Ascending aorta (tissue), 2 donors: ENCODE measurements at regions not wholly inside any gene's neighbourhood (a gene's known extent, or its start where the extent isn't known, plus 50 kb on each side); places are given as distances from the start of the nearest gene placed in this dataset.

ENCODE experiments used
- DNase-seq, 2 donors: peaks; one replicate each; pipeline ENCODE4 v3.0.0-alpha.2; 2019; ENCODE audit warnings: low spot score in 2 of 2
- H3K27ac ChIP-seq, 2 donors: fragments of 200-600 bp; sonication (generic); one replicate each; pipeline ENCODE4 v1.5.1; 2016 to 2017; ENCODE audit warnings: mild to moderate bottlenecking in 1 of 2
- H3K27me3 ChIP-seq: fragments of 200-600 bp; sonication (generic); one replicate; pipeline ENCODE4 v1.5.1; 2017
- H3K36me3 ChIP-seq, 2 donors: fragments of 200-600 bp; sonication (generic); one replicate each; pipeline ENCODE4 v1.5.1; 2016
- H3K4me1 ChIP-seq, 2 donors: fragments of 200-600 bp; sonication (generic); one replicate each; pipeline ENCODE4 v1.5.1; 2016 to 2017; ENCODE audit warnings: mild to moderate bottlenecking in 1 of 2
- H3K4me3 ChIP-seq, 2 donors: fragments of 200-600 bp; sonication (generic); one replicate each; pipeline ENCODE4 v1.5.1; 2016 to 2017; ENCODE audit warnings: mild to moderate bottlenecking in 1 of 2
- H3K9me3 ChIP-seq, 2 donors: fragments of 200-600 bp; sonication (generic); one replicate each; pipeline ENCODE4 v1.5.1; 2016
- CTCF ChIP-seq, 3 experiments: fragments of 200-600 bp in 2 of 3; fragments of 450-650 bp in 1 of 3; sonication (generic) in 2 of 3; IDR thresholded peaks; one replicate each; pipeline ENCODE4 v1.5.1; 2016 to 2019; ENCODE audit warnings: antibody characterized with exemption in 3 of 3, mild to moderate bottlenecking in 1 of 3, moderate library complexity in 1 of 3
- intact Hi-C: fragments of 100-400 bp; cut with DNase I; formaldehyde crosslinking; loops from one replicate; pipeline ENCODE4 v1.15.1; 2023

- no peak for DNase-seq
- Histone ChIP-seq H3K36me3 (no peaks in the 10 kb centered on the region), H3K27ac (no peak overlapping the region), H3K9me3 (peaks cover 0 to 4% of the 10 kb centered on the region in 2 donors), H3K27me3 (no peaks in the 10 kb centered on the region), H3K4me3 (no peak overlapping the region), H3K4me1 (no peaks in the 10 kb centered on the region)
- TF ChIP-seq CTCF (IDR thresholded peaks at IDR 0.05): no peak
- intact Hi-C loops: no loop called here
Measured at GRCh38 chr1:34479731-34480130, 275.1 kb upstream of the GJB5 start.

GRCh38 chr1:34488080-34488708 lies 266.7 kb upstream of the GJB5 start:
- Histone ChIP-seq H3K36me3 (no peaks in the 10 kb centered on the region), H3K4me1 (no peaks in the 10 kb centered on the region), H3K27ac (no peak overlapping the region), H3K27me3 (no peaks in the 10 kb centered on the region), H3K4me3 (no peak overlapping the region), H3K9me3 (peaks cover 4 to 8% of the 10 kb centered on the region in 2 donors)
- DNase-seq: no peak
- no peak for TF ChIP-seq CTCF (IDR thresholded peaks at IDR 0.05)
- intact Hi-C loops: no loop called here

- Histone ChIP-seq H3K36me3 (no peaks in the 10 kb centered on the region), H3K9me3 (no peaks in the 10 kb centered on the region), H3K4me1 (no peaks in the 10 kb centered on the region), H3K4me3 (no peak overlapping the region), H3K27ac (no peak overlapping the region), H3K27me3 (no peaks in the 10 kb centered on the region)
- no peak for TF ChIP-seq CTCF (IDR thresholded peaks at IDR 0.05)
- no peak for DNase-seq
- intact Hi-C loops: no loop called here
Measured at GRCh38 chr1:34500451-34500850, 254.4 kb upstream of the GJB5 start.

DNA sequence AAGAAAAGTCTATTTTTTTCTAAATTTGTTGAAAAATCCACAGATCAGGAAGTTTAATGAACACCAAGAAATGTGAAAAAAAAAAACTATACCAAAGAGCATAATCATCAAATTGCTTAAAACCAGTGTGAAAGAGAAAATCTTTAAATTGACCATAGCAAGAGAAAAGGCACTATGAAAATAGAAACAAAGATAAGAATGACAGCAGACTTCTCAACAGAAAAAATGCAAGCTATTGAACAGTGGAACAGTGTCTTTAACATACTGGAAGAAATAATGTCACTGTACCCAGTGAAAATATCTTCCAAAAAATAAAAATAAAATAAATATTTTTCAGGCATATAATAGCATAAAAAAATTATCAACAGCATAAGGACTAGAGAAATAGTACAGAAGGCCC lies 243.0 kb upstream of the GJB5 start:
- Histone ChIP-seq H3K9me3 (peaks cover 0 to 17% of the 10 kb centered on the region in 2 donors), H3K27ac (no peak overlapping the region), H3K27me3 (no peaks in the 10 kb centered on the region), H3K36me3 (no peaks in the 10 kb centered on the region), H3K4me1 (no peaks in the 10 kb centered on the region), H3K4me3 (no peak overlapping the region)
- no peak for TF ChIP-seq CTCF (IDR thresholded peaks at IDR 0.05)
- intact Hi-C loops: no loop called here
- no peak for DNase-seq

DNA sequence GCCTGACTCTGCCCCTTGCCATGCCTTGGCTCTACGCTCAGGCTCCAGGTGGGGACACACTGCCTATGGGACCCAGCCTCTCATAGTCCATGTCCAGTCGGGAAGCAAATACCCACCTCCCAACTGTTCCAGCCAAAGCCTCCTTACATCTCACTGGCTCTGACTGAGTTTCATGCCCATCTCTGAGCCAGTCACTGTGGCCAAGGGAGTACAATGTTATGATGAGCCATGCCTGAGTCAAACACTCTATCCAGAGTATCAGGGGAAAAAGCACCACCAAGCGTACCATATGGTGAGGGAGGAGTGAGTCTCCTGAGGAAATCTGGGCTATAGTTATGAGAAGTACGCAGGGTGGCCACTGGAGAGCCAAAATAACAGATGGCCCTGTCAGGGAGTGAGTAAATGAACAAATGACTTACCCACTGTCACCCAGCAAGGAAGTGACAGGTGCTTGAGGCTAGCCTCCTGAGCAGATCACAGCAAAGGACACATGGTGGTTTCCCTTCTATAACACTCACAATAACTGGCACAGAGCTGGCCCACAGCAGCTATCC lies 236.6 kb upstream of the GJB5 start:
- H3K9me3 ChIP-seq: no peaks in the 10 kb centered on the region
- intact Hi-C loops: no loop called here
- no peak overlapping the region for H3K27ac ChIP-seq
- no peak for TF ChIP-seq CTCF (IDR thresholded peaks at IDR 0.05)
- no peaks in the 10 kb centered on the region for H3K27me3 ChIP-seq
- no peaks in the 10 kb centered on the region for H3K36me3 ChIP-seq
- no peak for DNase-seq
- H3K4me3 ChIP-seq: no peak overlapping the region
- no peaks in the 10 kb centered on the region for H3K4me1 ChIP-seq
